ENCODE measurements at regions not wholly inside any gene's neighbourhood (a gene's known extent, or its start where the extent isn't known, plus 50 kb on each side); places are given as distances from the start of the nearest gene placed in this dataset.

DNA sequence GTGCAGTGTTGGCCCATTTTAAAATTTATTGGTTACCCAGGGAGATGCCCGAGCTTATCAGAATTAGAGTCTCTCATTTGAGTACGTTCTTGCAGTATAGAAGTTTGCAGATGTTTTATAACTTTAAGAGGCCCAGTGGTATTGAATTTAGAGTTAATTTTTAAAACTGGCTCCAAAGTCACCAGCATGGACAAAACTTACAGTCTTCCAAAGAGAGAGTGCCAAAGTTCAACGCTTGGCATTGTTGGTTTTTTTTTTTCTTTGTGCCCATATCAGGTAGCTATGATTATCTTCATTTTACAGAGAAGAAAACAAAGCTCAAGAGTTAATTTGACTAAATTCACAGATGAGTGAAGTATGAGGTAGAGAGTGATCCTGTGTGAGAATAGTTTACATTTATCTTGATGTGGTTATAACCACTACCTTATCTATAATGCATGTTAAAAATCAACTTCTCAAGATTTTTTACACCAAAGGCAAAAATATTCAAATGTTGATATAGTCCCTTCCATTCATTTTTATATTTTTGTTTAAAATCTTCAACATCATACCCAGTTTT, 273.7 kb upstream of the DMRT1 start:
- Histone ChIP-seq H3K36me3 (ENCODE audit: insufficient read depth, low read length) (no peaks in the 10 kb centered on the region), H4K20me1 (ENCODE audit: insufficient read depth, low read length) (no peaks in the 10 kb centered on the region), H3K4me3 (ENCODE audit: insufficient read depth, low read length) (no peak overlapping the region), H3K4me2 (ENCODE audit: insufficient read depth, low read length) (no peak overlapping the region), H3K27me3 (ENCODE audit: insufficient read depth, low read length) (peaks cover 6% of the 10 kb centered on the region), H3K9me3 (ENCODE audit: low read depth, low read length) (no peaks in the 10 kb centered on the region), H3K27ac (ENCODE audit: low read depth, low read length) (no peak overlapping the region), H3K4me1 (ENCODE audit: insufficient read depth, low read length) (no peaks in the 10 kb centered on the region), H3K79me2 (ENCODE audit: insufficient read depth, low read length) (no peaks in the 10 kb centered on the region), H2AFZ (ENCODE audit: low read length) (no peak overlapping the region)
- no peak for DNase-seq (ENCODE audit: insufficient read length, low spot score, missing footprints)
- TF ChIP-seq, protein P1, sequence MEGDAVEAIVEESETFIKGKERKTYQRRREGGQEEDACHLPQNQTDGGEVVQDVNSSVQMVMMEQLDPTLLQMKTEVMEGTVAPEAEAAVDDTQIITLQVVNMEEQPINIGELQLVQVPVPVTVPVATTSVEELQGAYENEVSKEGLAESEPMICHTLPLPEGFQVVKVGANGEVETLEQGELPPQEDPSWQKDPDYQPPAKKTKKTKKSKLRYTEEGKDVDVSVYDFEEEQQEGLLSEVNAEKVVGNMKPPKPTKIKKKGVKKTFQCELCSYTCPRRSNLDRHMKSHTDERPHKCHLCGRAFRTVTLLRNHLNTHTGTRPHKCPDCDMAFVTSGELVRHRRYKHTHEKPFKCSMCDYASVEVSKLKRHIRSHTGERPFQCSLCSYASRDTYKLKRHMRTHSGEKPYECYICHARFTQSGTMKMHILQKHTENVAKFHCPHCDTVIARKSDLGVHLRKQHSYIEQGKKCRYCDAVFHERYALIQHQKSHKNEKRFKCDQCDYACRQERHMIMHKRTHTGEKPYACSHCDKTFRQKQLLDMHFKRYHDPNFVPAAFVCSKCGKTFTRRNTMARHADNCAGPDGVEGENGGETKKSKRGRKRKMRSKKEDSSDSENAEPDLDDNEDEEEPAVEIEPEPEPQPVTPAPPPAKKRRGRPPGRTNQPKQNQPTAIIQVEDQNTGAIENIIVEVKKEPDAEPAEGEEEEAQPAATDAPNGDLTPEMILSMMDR (IDR thresholded peaks at IDR 0.05; ENCODE audit: extremely low read depth, low read depth, low read length) = no peak

DNA sequence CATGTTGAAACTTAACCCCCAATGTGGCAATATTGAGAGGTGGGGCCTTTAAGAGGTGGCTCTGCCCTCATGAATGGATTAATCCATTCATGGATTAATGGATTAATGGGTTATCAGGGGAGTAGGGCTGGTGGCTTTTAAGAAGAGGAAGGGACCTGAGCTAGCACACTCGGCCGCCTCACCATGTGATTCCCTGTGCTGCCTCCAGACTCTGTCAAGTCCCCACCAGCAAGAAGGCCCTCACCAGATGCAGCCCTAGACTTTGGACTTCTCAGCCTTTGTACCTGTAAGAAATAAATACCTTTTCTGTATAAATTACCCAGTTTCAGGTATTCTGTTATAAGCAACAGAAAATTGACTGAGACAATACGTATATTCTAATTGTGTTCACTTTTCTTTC, 272.2 kb upstream of the DMRT1 start:
- no peak overlapping the region for H3K27ac ChIP-seq (ENCODE audit: low read depth, low read length)
- H4K20me1 ChIP-seq (ENCODE audit: insufficient read depth, low read length) = no peaks in the 10 kb centered on the region
- TF ChIP-seq, protein P1 (IDR thresholded peaks at IDR 0.05; ENCODE audit: extremely low read depth, low read depth, low read length) = no peak
- no peaks in the 10 kb centered on the region for H3K36me3 ChIP-seq (ENCODE audit: insufficient read depth, low read length)
- H2AFZ ChIP-seq (ENCODE audit: low read length) = no peak overlapping the region
- peaks cover 6% of the 10 kb centered on the region for H3K27me3 ChIP-seq (ENCODE audit: insufficient read depth, low read length)
- H3K4me2 ChIP-seq (ENCODE audit: insufficient read depth, low read length) = no peak overlapping the region
- no peaks in the 10 kb centered on the region for H3K9me3 ChIP-seq (ENCODE audit: low read depth, low read length)
- DNase-seq (ENCODE audit: insufficient read length, low spot score, missing footprints) = no peak
- no peaks in the 10 kb centered on the region for H3K4me1 ChIP-seq (ENCODE audit: insufficient read depth, low read length)
- no peaks in the 10 kb centered on the region for H3K79me2 ChIP-seq (ENCODE audit: insufficient read depth, low read length)
- H3K4me3 ChIP-seq (ENCODE audit: insufficient read depth, low read length) = no peak overlapping the region

DNA sequence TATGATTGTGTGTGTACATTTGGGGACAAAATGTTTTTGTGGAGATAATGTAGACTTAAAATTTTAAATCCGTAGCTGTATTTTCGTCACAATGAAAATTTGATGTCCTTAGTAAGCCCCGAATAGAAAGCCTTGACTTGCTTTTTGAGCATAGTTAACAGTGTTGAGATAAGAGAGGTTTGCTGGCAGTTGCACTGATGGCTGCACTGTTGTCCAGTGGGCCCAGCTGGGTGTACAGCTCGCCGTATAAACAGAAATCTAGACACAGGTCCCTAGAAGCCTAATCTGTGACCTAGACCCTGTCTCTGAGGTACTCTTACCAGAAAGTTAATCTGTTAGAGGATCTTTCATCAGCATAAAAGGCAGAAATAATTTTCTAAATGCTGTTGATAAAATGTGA, 271.3 kb upstream of the DMRT1 start:
- Histone ChIP-seq H2AFZ (ENCODE audit: low read length) (no peak overlapping the region), H3K27ac (ENCODE audit: low read depth, low read length) (no peak overlapping the region)

DNA sequence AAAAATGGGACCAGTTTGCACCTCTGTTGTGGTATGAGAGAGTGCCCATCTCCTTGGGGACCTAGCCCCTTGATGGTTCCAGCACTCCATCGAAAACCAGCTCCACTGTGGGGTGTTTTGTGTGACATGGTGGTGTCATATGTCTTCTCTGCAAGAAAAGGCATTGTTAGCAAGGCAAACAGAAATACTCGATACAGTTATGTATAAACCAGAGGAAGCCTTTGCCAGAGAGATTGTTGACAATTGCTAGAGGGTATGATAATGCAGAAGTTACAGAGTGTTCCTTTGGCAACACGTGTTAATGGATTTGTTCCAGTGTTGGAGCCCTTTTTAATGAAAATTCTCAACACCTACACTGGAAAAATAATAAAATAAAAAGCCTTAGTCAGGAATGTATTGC, 270.4 kb upstream of the DMRT1 start:
- H3K4me3 ChIP-seq (ENCODE audit: insufficient read depth, low read length) = no peak overlapping the region
- TF ChIP-seq, protein P1 (IDR thresholded peaks at IDR 0.05; ENCODE audit: extremely low read depth, low read depth, low read length) = no peak

More for the DNA sequence above, 271.3 kb upstream of the DMRT1 start:
- no peaks in the 10 kb centered on the region for H3K4me1 ChIP-seq (ENCODE audit: insufficient read depth, low read length)
- no peak for DNase-seq (ENCODE audit: insufficient read length, low spot score, missing footprints)
- H3K79me2 ChIP-seq (ENCODE audit: insufficient read depth, low read length) = no peaks in the 10 kb centered on the region
- TF ChIP-seq, protein P1 (IDR thresholded peaks at IDR 0.05; ENCODE audit: extremely low read depth, low read depth, low read length) = no peak
- no peak overlapping the region for H3K4me2 ChIP-seq (ENCODE audit: insufficient read depth, low read length)
- no peaks in the 10 kb centered on the region for H4K20me1 ChIP-seq (ENCODE audit: insufficient read depth, low read length)
- H3K9me3 ChIP-seq (ENCODE audit: low read depth, low read length) = no peaks in the 10 kb centered on the region
- H3K4me3 ChIP-seq (ENCODE audit: insufficient read depth, low read length) = no peak overlapping the region
- no peaks in the 10 kb centered on the region for H3K36me3 ChIP-seq (ENCODE audit: insufficient read depth, low read length)
- peaks cover 6% of the 10 kb centered on the region for H3K27me3 ChIP-seq (ENCODE audit: insufficient read depth, low read length)

More for the DNA sequence above, 270.4 kb upstream of the DMRT1 start:
- no peaks in the 10 kb centered on the region for H4K20me1 ChIP-seq (ENCODE audit: insufficient read depth, low read length)
- DNase-seq (ENCODE audit: insufficient read length, low spot score, missing footprints) = no peak
- H3K9me3 ChIP-seq (ENCODE audit: low read depth, low read length) = no peaks in the 10 kb centered on the region
- H3K4me1 ChIP-seq (ENCODE audit: insufficient read depth, low read length) = no peaks in the 10 kb centered on the region
- H3K27me3 ChIP-seq (ENCODE audit: insufficient read depth, low read length) = peaks cover 6% of the 10 kb centered on the region
- H2AFZ ChIP-seq (ENCODE audit: low read length) = no peak overlapping the region
- no peaks in the 10 kb centered on the region for H3K36me3 ChIP-seq (ENCODE audit: insufficient read depth, low read length)
- H3K27ac ChIP-seq (ENCODE audit: low read depth, low read length) = no peak overlapping the region
- H3K79me2 ChIP-seq (ENCODE audit: insufficient read depth, low read length) = no peaks in the 10 kb centered on the region
- no peak overlapping the region for H3K4me2 ChIP-seq (ENCODE audit: insufficient read depth, low read length)
